DMS153 treated with DMSO at 0.1 percent for 48 hours (cell line): ENCODE measurements at regions not wholly inside any gene's neighbourhood (a gene's known extent, or its start where the extent isn't known, plus 50 kb on each side); places are given as distances from the start of the nearest gene placed in this dataset.
"Not testable (repeated sequence)": the region's sequence is repeated elsewhere in the genome, so short reads cannot be mapped to it uniquely, and the experiment has no call there.

Source experiments
- DNase-seq: peaks from one replicate; lab custom pipeline; 2025; ENCODE audit not compliant: unreplicated experiment; lab: John Stamatoyannopoulos, UW

DNA sequence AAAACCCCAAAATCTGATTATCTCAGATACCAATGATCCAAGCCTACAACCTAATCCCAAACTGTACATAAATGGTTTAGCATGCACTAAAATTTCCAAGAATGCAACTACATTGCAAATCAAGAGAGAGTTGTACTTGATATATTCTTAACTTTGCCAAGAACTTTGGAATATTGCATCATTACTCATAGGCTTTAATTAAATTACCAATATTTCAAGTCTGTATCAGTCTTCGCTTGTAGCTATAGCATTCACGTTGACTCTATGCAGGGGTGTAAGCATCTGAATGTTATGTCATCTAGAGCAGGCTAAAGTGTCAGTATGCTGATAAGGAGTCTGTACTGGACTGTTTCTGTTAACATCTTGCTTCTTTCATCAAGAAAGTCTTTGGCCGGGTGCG lies 56.3 kb downstream of the FOXI3 start:
- no peak for DNase-seq

- DNase-seq = no peak
These were observed 74.9 kb downstream of the FOXI3 start for GRCh38 chr2:88377641-88377991.

DNA sequence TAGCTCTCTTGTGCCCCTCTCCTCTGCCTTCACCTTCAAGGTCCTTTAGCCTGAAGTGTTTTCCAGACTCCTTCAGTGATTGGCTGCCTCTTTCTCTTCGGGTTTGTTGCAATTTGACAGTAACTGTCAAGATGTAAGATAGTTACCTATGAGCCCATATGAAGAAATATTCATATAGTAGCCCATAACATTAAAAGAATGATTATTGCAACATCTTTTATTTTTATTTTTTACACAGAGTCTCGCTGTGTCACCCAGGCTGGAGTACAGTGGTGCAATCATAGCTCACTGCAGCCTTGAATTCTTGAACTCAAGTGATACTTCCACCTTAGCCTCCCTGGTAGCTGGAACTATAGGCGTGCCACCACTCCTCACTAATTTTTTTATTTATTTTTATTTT lies 80.5 kb downstream of the FOXI3 start:
- DNase-seq = no peak

DNA sequence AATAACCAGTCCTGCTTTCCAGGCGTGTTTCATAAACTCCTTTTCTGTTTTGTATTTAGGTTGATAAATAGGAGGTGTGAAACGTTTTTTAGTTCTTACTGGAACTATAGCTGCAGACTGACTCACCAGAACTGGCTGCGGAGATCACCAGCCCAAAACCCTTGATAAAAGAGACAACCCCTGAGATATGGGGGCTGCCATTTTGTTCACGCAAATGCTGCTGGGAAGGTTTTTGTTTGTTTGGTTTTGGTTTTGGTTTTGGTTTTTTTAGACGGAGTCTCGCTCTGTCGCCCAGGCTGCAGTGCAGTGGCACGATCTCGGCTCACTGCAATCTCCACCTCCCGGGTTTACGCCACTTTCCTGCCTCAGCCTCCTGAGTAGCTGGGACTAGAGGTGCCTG lies 87.1 kb downstream of the FOXI3 start:
- not testable (repeated sequence) for DNase-seq

GRCh38 chr2:88355486-88355885 lies 97.0 kb downstream of the FOXI3 start:
- no peak for DNase-seq

DNA sequence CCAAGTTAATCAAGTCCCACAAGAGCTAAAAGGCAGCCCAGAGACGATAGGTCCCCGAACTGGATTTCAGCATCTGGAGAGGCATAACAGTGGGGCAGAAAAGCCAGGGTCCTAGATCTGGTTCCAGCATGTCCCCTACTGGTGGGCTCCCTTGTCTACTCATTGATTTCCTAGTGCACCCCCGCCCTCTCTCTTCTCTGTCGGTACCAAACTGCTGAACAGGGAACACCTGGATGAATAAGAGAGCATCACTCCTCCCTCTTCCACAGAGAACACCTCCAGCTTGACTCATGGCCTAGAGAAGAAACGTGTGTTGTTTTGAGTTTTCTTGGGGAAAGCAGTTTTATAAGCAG lies 101.3 kb downstream of the FOXI3 start:
- no peak for DNase-seq

GRCh38 chr2:88350331-88351248 lies 101.9 kb downstream of the FOXI3 start:
- DNase-seq = peak; percentile 2

DNA sequence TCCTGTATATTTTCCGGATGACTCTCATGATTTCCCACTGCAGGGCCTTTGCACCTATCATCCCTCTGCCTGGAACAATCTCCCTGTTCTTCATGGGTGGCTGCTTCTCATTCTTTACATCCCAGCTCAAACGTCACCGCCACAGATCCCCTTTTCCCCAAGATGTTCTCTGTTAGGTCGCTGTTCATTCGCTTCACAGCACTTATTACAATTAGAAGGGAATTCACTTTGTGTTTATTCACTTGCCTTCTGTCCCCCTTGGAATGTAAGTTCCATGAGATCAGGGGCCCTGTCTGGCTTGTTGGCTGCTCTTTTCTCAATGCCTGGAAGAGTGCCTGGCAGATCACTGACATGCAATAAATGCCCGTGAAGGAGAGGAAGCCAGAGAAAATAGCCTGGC lies 106.7 kb downstream of the FOXI3 start:
- no peak for DNase-seq

DNA sequence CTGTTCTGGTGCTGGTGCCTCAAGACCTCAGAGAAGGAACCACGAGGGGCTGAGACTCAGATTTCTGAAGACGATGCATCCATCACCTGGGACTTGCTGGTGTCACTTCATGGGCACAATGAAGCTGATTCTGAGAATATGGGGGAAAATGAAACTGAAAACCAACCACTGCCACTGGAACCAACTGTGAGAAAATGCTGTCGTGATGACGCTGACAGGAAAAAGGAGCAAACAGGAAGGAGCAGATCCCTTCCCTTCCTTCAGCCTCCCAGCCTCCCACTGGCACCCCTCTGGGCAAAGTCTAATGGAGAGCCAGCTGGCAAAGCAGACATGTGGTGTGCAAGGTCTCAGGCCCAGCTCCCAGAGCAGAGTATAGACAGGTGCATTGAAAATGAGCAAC lies 109.7 kb downstream of the FOXI3 start:
- DNase-seq = no peak

- DNase-seq = no peak
These were observed 118.1 kb downstream of the FOXI3 start for GRCh38 chr2:88334418-88334817.

DNA sequence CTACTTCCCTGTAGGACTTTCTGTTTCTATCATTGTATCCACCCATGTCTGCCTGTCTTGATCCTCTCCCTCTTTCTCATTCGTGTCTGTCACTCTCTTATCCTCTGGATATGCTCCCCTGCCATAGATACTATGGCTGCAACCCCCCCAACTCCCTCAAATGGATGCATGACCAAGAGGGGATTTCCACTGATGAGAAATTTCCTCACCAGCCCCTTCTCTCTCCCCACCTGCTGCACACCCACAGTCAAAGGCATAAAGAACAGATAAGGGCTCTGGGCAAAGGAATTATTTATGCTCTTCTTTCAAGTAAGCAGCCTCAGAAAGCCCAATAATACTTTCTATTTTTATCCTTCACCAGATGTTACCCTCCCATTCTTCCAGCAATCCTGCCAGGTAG lies 121.3 kb downstream of the FOXI3 start:
- no peak for DNase-seq

DNA sequence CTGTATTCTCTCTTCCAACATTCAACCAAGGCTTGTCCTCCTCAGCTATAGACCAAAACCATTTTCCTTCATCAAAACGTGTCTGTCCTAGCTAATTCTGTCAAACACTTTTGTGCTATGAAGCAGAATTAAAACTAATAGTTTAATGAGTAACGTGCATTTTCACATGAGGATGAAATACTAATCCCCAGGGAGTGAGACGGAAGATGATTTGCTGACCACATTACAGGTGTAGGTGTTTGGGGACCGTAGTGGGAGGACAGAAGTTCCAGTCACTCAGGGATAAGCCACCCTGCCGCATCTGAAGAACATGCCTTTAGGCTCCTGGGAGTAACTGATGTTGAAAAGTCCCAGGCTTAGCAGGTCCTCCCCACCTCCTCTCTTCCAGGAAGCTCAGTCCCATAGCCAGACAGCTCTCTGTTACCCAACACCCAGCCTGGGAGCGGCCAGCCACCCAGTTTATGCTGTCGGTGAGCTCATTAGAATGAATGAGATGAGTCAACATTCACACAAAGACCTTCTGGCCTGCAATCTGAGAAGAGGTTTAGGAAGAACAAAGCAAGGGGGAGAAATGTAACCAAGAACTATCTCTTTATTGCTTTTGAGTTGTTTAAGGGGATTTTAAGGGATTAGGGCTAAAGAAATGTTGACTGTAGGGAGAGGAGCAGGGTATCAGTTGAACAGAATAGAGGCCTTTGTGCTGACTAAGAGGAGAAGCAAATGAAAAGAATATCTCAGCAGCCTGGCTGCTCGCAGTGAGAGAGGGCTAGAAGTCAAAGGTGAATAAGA lies 122.5 kb downstream of the FOXI3 start:
- peak; percentile 73 for DNase-seq

DNA sequence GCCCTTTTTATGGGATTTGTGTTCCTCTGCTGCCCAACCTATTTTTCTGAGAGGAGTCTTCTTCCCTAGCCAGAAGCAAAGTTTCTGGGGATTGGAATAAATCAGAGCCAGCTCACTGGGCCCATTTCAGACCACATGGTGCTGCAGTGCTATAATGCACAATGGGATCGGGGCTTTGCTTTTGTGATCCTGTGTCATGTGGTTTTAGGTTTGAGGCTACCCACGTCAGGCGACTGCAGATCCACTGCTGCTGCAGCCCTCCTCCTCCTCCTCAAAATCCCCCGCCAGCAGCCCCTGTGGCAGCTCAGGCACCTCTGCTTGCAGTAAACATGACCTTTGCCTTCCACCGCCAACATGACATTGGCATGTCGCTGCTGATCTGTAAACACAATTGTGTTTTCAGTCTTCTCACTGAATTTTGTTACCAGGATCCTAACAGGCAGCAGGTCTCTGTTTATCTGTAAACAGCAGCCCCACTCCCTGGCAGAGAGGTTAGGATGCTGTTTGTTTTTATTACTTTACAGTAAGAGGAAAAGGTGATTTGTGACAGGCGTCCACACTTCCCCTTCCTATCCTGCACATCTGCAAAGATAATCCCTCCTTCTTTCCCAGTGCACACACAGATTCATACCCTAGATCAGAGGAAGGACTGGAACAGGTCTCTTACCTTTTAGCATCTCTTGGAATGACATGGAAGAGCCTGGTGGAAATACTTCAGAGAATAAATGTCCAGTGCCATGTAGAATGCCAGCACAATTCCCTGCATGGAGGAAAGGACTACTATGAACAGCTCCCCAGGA lies 130.8 kb downstream of the FOXI3 start:
- no peak for DNase-seq

- no peak for DNase-seq
These were observed 132.3 kb downstream of the FOXI3 start for GRCh38 chr2:88320076-88320773.

DNA sequence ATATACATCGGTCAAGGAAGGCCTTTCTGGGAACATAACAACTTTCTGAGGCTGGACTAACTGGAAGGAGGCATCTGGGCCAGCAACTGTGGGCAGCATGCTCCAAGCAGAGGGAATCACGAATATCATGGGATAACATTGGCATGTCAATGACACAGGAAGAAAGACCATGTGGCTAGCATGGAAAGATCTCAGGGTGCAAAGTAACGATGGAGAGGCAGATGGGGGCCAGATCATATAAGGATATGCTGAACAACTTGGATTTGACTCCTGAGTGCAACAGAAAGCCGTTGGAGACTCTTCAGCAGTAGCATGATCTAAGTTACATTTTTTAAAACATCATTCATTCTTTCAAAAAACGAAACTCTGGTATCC lies 133.6 kb downstream of the FOXI3 start:
- DNase-seq = no peak

DNA sequence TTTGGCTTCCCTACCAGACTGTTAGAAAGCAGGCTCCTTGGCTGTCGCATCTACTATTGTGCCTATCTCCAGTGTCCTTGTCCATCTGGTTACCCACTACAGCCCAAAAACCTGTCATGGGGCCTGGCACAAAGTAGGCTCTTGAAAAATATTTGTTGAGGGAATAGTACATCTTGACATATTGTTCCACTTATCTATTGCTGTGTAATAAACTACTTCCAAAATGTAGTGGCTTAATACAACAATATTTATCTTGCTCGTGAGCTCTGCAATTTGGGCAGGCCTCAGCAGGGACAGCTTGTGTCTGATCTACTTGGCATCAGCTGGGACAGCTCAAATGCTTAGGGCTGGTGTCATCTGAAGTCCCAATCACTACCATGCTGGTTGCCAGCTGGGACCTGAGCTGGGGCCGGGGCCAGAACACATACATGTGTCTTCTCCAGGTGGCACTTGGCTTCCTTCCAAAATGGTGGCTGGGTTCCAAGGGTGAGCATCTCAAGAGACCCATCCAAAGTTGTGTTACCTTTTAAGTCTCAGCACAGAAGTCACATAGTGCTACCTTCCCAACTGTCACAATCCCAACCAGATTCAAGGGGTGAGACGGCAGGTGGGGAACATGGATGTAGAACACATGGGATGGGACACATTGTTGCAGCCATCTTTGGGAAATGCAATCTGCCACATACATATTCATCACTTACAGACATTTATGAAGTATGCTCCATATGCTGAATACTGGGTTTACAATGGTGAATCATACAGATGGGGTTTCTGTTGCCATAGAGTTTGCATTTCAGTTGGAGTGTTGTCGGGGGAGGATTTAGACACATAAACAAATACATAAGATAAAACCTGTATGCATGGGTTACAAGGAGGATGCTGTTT lies 134.2 kb downstream of the FOXI3 start:
- no peak for DNase-seq

DNA sequence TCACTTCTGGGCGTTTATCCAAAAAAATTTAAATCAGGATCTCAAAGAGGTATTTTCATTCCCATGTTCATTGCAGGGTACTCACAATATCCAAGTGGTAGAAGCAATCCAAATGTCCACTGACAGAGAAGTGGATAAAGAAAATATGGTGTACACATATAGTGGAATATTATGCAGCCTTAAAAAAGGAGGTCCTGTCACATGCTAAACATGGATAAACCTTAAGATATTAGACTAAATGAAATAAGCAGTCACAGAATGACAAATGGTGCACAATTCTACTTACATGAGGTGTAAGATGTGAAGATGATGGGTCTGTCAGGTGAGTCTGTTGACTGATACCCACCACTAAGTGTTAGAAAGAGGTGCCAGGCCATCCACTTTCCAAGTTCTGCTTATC lies 140.6 kb downstream of the THNSL2 start:
- no peak for DNase-seq

- no peak for DNase-seq
These were observed 137.7 kb downstream of the THNSL2 start for GRCh38 chr2:88307817-88308216.

DNA sequence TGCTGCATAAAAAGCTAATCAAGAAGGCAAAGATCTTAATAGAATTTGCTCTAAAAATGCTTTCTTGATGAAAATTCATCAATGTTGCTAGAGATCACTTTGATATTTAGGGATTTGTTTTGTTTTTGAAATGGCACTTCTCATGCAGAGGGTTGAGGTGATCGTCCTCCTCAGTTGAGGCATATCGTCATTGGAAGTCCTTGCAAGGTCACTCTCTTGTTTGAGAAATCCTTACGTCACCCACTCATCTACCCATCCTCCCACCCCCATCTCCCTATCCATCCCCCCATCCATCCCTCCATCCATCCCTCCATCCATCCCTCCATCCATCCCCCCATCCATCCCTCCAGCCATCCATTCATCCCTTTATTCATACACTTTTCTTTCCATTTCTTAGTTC lies 133.7 kb downstream of the THNSL2 start:
- DNase-seq = no peak

DNA sequence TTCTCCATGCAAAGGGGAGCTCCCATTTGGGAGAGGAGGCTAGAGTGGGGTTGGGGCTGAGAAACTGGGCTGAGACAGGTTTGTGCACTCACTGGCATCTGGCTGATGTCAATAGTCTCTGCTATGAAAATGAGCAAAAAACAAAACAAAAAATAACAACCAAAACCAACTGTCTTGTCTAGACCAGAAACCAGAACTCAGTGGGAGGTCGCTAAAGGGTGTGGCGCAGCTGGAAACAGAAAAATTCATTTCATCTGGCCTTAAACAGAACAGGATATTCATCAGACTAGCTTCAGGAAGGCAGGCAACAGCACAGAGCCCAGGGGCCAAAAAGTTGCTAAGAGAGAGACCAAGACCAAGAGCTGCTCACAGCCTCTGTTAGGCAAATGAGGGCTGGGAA lies 126.1 kb downstream of the THNSL2 start:
- no peak for DNase-seq
